Upper lobe of left lung (tissue), 6 donors: ENCODE measurements at regions not wholly inside any gene's neighbourhood (a gene's known extent, or its start where the extent isn't known, plus 50 kb on each side); places are given as distances from the start of the nearest gene placed in this dataset.

Source experiments
- ATAC-seq, 2 donors: fragments of 200-7000 bp; cut with Tn5 transposase; one replicate each; pipeline ENCODE4 v1.9.1; 2022; ENCODE audit warnings: mild to moderate bottlenecking in 2 of 2, moderate library complexity in 2 of 2; ENCODE audit not compliant: low FRiP score in 2 of 2
- DNase-seq, 2 donors: peaks; one replicate each; pipeline ENCODE4 v3.0.0-alpha.2; 2019 to 2020
- H3K27ac ChIP-seq, 4 donors: fragments of 200-600 bp; sonication (generic); one replicate each; pipeline ENCODE4 v1.5.1; 2016 to 2019
- H3K27me3 ChIP-seq, 4 donors: fragments of 200-600 bp; sonication (generic); one replicate each; pipeline ENCODE4 v1.5.1; 2017 to 2019
- H3K36me3 ChIP-seq, 4 donors: fragments of 200-600 bp; sonication (generic); one replicate each; pipeline ENCODE4 v1.5.1; 2016 to 2019
- H3K4me1 ChIP-seq, 4 donors: fragments of 200-600 bp; sonication (generic); one replicate each; pipeline ENCODE4 v1.5.1; 2018 to 2019
- H3K4me3 ChIP-seq, 4 donors: fragments of 200-600 bp; sonication (generic); one replicate each; pipeline ENCODE4 v1.5.1; 2017 to 2019; ENCODE audit warnings: mild to moderate bottlenecking in 2 of 4, moderate library complexity in 1 of 4
- H3K9me3 ChIP-seq, 4 donors: fragments of 200-600 bp; sonication (generic); one replicate each; pipeline ENCODE4 v1.5.1; 2018 to 2019
- EP300 ChIP-seq, 4 donors: sonication (generic); formaldehyde crosslinking; IDR thresholded peaks; one replicate each; pipeline ENCODE4 v1.5.1; 2017; ENCODE audit warnings: antibody characterized with exemption in 4 of 4, control low read depth in 2 of 4
- POLR2A ChIP-seq, 4 donors: fragments of 450-650 bp; IDR thresholded peaks; one replicate each; pipeline ENCODE4 v1.5.1; 2016 to 2017; ENCODE audit warnings: antibody characterized with exemption in 4 of 4, mild to moderate bottlenecking in 2 of 4
- POLR2AphosphoS5 ChIP-seq, 2 donors: sonication (generic); formaldehyde crosslinking; IDR thresholded peaks; one replicate each; pipeline ENCODE4 v1.5.1; 2017; ENCODE audit warnings: antibody characterized with exemption in 2 of 2
- WGBS, 2 donors: methylation state at CpG; one replicate each; pipeline ENCODE4 v1.1.5; 2017 to 2018; 5-methylcytosine and 5-hydroxymethylcytosine counted together
- TF ChIP-seq, protein P1 (sequence below), 6 experiments: fragments of 450-650 bp in 4 of 6; fragments of 200-600 bp in 2 of 6; sonication (generic) in 2 of 6; IDR thresholded peaks; one replicate each; pipeline ENCODE4 v1.5.1; 2016 to 2019; ENCODE audit warnings: antibody characterized with exemption in 6 of 6
- donor health status: DM: no; HTN: no; CAD: no; lungs with moderate emphysema.
- donor health status: DM: no; HTN: yes; CAD: no; lungs with severe emphysema.

DNA sequence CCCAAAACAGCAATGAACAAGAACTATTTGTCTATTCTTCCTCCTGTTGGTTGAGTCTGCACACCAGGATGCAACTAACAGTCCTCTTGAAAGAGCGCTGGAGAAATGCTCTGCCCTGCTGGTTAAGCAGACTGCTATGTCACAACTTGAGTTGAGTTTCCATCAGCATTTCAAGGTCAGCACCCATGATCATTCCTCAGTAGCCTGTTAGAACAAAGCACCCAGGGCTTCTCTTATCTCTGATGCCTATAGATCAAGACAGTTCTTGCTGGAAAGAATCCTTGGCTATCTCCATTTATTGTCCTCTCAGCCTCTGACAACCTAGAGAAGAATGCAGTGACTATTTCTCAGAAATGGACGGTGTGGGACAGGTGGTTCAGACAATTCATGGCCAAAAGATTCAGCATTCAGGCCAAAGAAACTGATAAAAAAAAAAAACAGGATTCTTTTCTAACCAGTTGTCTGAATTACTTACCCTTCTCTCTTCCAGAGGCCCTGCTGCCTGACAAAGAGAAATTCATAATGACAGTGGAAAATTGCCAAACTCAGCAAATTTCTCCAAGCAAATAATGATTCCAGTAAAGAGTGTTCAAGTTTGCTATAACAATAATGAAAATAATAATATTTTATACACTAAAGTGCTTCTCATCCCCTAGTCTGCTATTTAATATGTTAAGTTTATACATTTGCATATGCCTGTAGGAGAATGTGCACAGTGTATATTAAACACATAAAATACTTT, 306.7 kb downstream of the EMP1 start:
- H3K4me1 ChIP-seq: no peaks in the 10 kb centered on the region
- H3K27me3 ChIP-seq: no peaks in the 10 kb centered on the region
- no peak for DNase-seq
- H3K9me3 ChIP-seq: no peaks in the 10 kb centered on the region
- no peak overlapping the region for H3K27ac ChIP-seq
- WGBS, 2 donors: 80 to 89% methylated on average over 2 of the region's 2 CpGs
- no peak for ATAC-seq
- no peak for TF ChIP-seq EP300 (IDR thresholded peaks at IDR 0.05)
- TF ChIP-seq, protein P1, sequence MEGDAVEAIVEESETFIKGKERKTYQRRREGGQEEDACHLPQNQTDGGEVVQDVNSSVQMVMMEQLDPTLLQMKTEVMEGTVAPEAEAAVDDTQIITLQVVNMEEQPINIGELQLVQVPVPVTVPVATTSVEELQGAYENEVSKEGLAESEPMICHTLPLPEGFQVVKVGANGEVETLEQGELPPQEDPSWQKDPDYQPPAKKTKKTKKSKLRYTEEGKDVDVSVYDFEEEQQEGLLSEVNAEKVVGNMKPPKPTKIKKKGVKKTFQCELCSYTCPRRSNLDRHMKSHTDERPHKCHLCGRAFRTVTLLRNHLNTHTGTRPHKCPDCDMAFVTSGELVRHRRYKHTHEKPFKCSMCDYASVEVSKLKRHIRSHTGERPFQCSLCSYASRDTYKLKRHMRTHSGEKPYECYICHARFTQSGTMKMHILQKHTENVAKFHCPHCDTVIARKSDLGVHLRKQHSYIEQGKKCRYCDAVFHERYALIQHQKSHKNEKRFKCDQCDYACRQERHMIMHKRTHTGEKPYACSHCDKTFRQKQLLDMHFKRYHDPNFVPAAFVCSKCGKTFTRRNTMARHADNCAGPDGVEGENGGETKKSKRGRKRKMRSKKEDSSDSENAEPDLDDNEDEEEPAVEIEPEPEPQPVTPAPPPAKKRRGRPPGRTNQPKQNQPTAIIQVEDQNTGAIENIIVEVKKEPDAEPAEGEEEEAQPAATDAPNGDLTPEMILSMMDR (IDR thresholded peaks at IDR 0.05): no peak
- TF ChIP-seq POLR2A (IDR thresholded peaks at IDR 0.05): no peak
- TF ChIP-seq POLR2AphosphoS5 (IDR thresholded peaks at IDR 0.05): no peak
- no peaks in the 10 kb centered on the region for H3K36me3 ChIP-seq
- H3K4me3 ChIP-seq: no peak overlapping the region

DNA sequence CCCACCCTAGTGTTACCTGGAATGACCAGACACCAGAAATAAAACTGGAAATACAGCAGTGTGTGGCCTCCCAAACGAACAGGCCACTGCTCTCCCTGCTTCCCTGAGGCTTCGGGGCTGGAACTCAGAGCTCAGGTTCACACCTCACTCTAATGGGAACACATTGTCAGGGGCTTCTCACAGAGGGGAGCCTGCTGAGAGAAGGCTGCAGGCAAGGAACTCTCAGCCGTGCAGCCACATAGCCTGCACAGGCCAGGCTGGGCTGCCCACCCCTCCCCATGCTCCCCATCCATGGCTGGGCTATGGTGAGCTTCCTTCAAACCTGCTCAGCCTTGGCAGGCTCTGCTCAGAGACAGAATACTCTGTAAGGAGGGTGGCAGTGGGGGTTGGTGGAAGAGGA, 302.5 kb downstream of the EMP1 start:
- no peaks in the 10 kb centered on the region for H3K4me1 ChIP-seq
- no peaks in the 10 kb centered on the region for H3K36me3 ChIP-seq
- H3K27me3 ChIP-seq: no peaks in the 10 kb centered on the region
- no peak overlapping the region for H3K4me3 ChIP-seq
- ATAC-seq (no peak), DNase-seq (peak in 1 of 2 donors; percentile 24)
- no peak overlapping the region for H3K27ac ChIP-seq
- 57% methylated on average over 2 to 3 of the region's 3 CpGs for WGBS, 2 donors
- TF ChIP-seq POLR2AphosphoS5 (IDR thresholded peaks at IDR 0.05) (no peak), POLR2A (IDR thresholded peaks at IDR 0.05) (no peak), EP300 (IDR thresholded peaks at IDR 0.05) (no peak)
- TF ChIP-seq, protein P1 (IDR thresholded peaks at IDR 0.05): no peak
- H3K9me3 ChIP-seq: no peaks in the 10 kb centered on the region

DNA sequence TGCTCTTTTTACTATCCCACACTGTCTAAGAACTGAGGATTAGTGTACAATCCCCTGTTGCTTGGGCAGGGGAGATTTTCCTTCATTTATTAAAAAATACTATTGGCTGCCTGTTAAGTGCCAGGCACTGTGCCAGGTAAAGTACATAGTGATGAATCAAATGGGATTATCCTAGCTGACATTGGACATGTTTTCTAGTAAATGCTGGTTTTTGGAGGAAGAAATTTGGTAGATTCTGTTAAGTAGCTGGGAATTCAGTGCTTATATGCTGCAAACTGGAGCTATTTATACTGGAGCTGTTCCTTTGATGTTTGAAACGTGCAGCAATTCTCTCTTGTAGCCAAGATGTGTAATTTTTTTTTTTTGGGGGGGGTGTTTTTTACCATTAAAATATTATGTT, 299.6 kb downstream of the EMP1 start:
- no peaks in the 10 kb centered on the region for H3K27me3 ChIP-seq
- TF ChIP-seq EP300 (IDR thresholded peaks at IDR 0.05): no peak
- no peak for TF ChIP-seq POLR2AphosphoS5 (IDR thresholded peaks at IDR 0.05)
- TF ChIP-seq, protein P1 (IDR thresholded peaks at IDR 0.05): no peak
- TF ChIP-seq POLR2A (IDR thresholded peaks at IDR 0.05): no peak
- no peaks in the 10 kb centered on the region for H3K4me1 ChIP-seq
- H3K9me3 ChIP-seq: no peaks in the 10 kb centered on the region
- no peak overlapping the region for H3K4me3 ChIP-seq
- H3K36me3 ChIP-seq: no peaks in the 10 kb centered on the region
- DNase-seq (no peak), ATAC-seq (no peak)
- no peak overlapping the region for H3K27ac ChIP-seq
- WGBS, 2 donors: 57 to 61% methylated on average over 1 of the region's 1 CpG

DNA sequence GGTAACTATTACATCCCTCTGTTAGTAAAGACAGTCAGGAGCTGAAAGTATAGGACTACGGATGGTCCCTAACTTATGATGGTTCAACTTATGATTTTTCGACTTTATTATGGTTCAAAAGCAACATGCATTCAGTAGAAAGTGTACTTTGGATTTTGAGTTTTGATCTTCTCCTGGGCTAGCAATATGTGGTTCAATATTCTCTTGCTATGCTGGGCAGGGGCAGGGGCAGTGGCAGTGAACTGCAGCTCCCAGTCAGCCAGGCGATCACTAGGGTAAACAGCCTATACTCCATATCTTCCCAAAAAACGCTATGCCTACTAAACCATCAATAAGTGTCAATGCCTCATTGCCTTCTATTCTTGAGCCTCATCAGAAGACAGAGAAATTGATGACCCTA, 292.7 kb downstream of the EMP1 start:
- Histone ChIP-seq H3K27me3 (no peaks in the 10 kb centered on the region), H3K4me1 (no peaks in the 10 kb centered on the region), H3K27ac (no peak overlapping the region), H3K9me3 (no peaks in the 10 kb centered on the region), H3K4me3 (no peak overlapping the region), H3K36me3 (no peaks in the 10 kb centered on the region)
- 92 to 94% methylated on average over 4 of the region's 4 CpGs for WGBS, 2 donors
- DNase-seq: no peak
- TF ChIP-seq POLR2AphosphoS5 (IDR thresholded peaks at IDR 0.05): no peak
- TF ChIP-seq, protein P1 (IDR thresholded peaks at IDR 0.05): no peak
- no peak for TF ChIP-seq POLR2A (IDR thresholded peaks at IDR 0.05)
- no peak for ATAC-seq

GRCh38 chr12:13487326-13487725, 290.8 kb downstream of the EMP1 start:
- ATAC-seq (no peak), DNase-seq (no peak)
- Histone ChIP-seq H3K4me1 (no peaks in the 10 kb centered on the region), H3K36me3 (no peaks in the 10 kb centered on the region), H3K9me3 (no peaks in the 10 kb centered on the region), H3K4me3 (no peak overlapping the region), H3K27me3 (no peaks in the 10 kb centered on the region), H3K27ac (no peak overlapping the region)
- WGBS, 2 donors: 76 to 93% methylated on average over 7 of the region's 7 CpGs
- TF ChIP-seq, protein P1 (IDR thresholded peaks at IDR 0.05): no peak
- TF ChIP-seq POLR2AphosphoS5 (IDR thresholded peaks at IDR 0.05): no peak
- TF ChIP-seq POLR2A (IDR thresholded peaks at IDR 0.05): no peak
- no peak for TF ChIP-seq EP300 (IDR thresholded peaks at IDR 0.05)
